Ishikawa (cell line): ENCODE measurements at regions not wholly inside any gene's neighbourhood (a gene's known extent, or its start where the extent isn't known, plus 50 kb on each side); places are given as distances from the start of the nearest gene placed in this dataset.

Source experiments
- EP300 ChIP-seq: IDR thresholded peaks from 2 replicates; pipeline ENCODE4 v1.6.1; 2012; ENCODE audit warnings: borderline replicate concordance
- MAX ChIP-seq: IDR thresholded peaks from 2 replicates; pipeline ENCODE4 v1.6.1; 2012
- TAF1 ChIP-seq: IDR thresholded peaks from 2 replicates; pipeline ENCODE4 v1.6.1; 2012; ENCODE audit warnings: low read depth, mild to moderate bottlenecking
- USF1 ChIP-seq: IDR thresholded peaks from 2 replicates; pipeline ENCODE4 v1.6.1; 2012
- ZBTB7A ChIP-seq: IDR thresholded peaks from 2 replicates; pipeline ENCODE4 v1.6.1; 2012; ENCODE audit warnings: low read depth

- no peak for TF ChIP-seq EP300
- TF ChIP-seq ZBTB7A: no peak
- TF ChIP-seq MAX: no peak
- no peak for TF ChIP-seq USF1
- TF ChIP-seq TAF1: no peak
These were observed 302.8 kb downstream of the FSCB start for GRCh38 chr14:44204061-44204835.
